Liver (tissue), 3 donors: ENCODE measurements at regions not wholly inside any gene's neighbourhood (a gene's known extent, or its start where the extent isn't known, plus 50 kb on each side); places are given as distances from the start of the nearest gene placed in this dataset.

Source experiments
- CTCF ChIP-seq: fragments of 150-350 bp; IDR thresholded peaks from 2 replicates; pipeline ENCODE4 v1.5.1; 2017; ENCODE audit warnings: improper control_type of control experiment, low read depth, low read length; ENCODE audit not compliant: missing input control
- GABPA ChIP-seq, 2 donors: IDR thresholded peaks in 1 of 2; conservative IDR thresholded peaks in 1 of 2; 2 replicates each; pipeline ENCODE4 v1.6.1; 2016; ENCODE audit warnings: antibody characterized with exemption in 2 of 2, mild to moderate bottlenecking in 1 of 2, moderate library complexity in 1 of 2
- REST ChIP-seq: IDR thresholded peaks from 2 replicates; pipeline ENCODE4 v1.6.1; 2016; ENCODE audit warnings: antibody characterized with exemption, mild to moderate bottlenecking
- donor health status: healthy.
- donor health status: healthy.

GRCh38 chr6:11918739-11919605 is 93.1 kb upstream of the HIVEP1 start:
- no peak for TF ChIP-seq CTCF
- no peak for TF ChIP-seq REST
- TF ChIP-seq GABPA (IDR thresholded peaks at IDR 0.05 in 1 of 2, conservative IDR thresholded peaks at IDR 0.05 in 1 of 2), result no peak
